GM12873 (cell line): ENCODE measurements at regions not wholly inside any gene's neighbourhood (a gene's known extent, or its start where the extent isn't known, plus 50 kb on each side); places are given as distances from the start of the nearest gene placed in this dataset.

Experiments used
- TF ChIP-seq, protein P1 (sequence below): IDR thresholded peaks from 2 replicates; pipeline ENCODE4 v1.5.1; 2012; ENCODE audit warnings: low read depth, mild to moderate bottlenecking, moderate library complexity, low read length, control low read depth; ENCODE audit not compliant: insufficient read depth; ENCODE audit errors: missing control alignments

DNA sequence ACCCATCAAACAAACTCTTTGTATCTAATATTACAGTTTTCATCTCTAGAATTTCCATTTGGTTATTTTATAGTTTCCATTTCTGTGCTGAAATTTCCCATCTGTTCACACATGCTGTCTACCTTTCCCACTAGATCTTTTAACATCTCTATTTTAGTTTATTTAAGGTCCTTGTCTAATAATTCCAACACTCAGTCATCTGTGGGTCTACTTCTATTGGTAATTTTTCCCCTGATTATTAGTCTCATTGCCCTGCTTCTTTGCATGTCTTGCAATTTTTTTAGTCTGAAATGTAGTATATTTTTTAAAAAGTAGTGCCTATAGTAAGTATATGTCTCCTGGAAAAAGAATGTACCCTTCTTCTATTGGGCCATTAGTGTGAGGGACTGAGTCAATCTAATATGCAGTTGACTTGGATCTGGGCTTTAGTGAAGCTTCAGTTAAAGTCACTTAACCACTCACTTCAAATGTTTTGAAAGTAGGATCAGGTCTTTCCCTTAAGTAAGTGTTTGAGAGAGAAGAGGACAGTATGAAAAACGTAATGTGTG lies 370.8 kb downstream of the SEC14L1 start:
- TF ChIP-seq, protein P1, sequence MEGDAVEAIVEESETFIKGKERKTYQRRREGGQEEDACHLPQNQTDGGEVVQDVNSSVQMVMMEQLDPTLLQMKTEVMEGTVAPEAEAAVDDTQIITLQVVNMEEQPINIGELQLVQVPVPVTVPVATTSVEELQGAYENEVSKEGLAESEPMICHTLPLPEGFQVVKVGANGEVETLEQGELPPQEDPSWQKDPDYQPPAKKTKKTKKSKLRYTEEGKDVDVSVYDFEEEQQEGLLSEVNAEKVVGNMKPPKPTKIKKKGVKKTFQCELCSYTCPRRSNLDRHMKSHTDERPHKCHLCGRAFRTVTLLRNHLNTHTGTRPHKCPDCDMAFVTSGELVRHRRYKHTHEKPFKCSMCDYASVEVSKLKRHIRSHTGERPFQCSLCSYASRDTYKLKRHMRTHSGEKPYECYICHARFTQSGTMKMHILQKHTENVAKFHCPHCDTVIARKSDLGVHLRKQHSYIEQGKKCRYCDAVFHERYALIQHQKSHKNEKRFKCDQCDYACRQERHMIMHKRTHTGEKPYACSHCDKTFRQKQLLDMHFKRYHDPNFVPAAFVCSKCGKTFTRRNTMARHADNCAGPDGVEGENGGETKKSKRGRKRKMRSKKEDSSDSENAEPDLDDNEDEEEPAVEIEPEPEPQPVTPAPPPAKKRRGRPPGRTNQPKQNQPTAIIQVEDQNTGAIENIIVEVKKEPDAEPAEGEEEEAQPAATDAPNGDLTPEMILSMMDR, result no peak

DNA sequence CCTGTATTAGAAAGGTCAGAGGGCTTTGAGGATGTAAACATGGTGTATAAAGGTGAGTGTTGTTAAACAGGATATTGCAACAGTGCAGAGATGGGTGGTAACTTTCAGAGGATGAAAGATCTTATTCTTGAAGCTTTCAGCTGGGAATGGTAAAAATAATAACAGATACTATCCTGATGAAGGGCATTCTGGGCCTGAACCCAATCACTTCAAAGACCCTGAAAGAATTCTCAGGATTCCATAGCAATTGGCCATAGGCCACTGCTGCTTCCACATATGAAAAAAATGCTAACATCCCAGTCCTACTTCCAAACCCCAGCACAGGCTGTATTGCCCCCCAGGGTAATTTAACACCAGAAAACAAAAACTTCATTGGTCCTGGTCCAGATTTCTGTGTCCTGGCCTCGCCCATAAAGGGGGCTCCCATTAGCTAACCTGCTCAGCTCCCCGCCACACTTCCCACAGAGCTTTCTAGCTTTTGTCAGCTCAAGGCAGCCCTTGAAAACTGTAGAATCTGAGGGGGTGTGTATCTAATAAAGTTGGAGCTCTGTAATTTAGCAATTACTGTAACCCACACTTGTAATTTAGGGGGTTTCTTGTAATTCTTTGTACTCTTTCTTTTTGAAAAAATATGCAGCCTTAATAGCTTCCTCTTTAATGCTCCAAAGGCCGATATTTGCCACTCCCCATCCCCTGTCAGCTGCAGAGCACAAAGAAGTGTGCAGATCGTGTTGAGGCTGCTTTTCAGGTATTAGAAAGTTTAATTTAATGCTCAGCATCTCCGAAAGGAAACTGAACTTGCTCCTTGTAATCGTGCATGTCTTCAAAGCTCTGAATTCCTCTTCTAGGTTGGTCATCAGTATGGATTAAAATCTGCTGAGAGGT lies 371.5 kb downstream of the SEC14L1 start:
- TF ChIP-seq, protein P1, result no peak

DNA sequence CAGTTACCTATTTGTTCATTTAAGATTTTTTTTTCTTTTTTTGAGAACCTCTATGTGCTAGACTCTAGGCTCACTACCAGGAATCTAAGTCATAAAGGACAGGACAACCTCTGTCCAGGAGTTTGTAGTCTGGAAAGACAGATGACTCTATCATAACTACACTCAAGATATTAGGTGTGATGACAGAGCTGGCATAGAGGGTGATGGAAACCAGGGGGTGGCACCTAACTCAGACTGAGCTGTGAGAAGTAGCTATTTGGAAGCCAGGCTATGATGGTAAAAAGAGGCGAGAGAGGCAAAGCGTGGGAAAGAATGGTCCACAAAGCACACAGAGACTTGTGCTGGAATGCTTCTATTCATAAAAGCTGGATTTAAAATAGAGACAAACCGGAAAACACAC lies 372.3 kb downstream of the SEC14L1 start:
- TF ChIP-seq, protein P1, result no peak

DNA sequence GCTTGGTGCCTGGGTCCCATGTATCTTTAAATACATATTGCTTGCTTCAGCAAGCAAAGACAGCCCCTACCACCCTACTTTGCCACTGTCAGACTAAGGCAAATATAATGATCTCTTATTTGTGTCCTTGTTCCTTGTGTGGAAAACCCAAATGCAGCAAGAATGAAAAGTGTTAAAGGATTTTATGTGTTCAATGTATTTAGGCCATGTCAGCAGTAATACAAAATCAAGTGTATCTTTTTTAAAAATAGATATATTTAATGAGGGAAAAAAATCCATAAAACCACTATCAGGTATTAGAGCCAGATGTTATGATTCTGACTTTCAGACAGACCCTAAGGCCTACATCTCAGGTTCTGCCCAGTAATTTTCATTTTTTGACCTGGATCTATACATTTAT lies 374.5 kb downstream of the SEC14L1 start:
- TF ChIP-seq, protein P1, result no peak

DNA sequence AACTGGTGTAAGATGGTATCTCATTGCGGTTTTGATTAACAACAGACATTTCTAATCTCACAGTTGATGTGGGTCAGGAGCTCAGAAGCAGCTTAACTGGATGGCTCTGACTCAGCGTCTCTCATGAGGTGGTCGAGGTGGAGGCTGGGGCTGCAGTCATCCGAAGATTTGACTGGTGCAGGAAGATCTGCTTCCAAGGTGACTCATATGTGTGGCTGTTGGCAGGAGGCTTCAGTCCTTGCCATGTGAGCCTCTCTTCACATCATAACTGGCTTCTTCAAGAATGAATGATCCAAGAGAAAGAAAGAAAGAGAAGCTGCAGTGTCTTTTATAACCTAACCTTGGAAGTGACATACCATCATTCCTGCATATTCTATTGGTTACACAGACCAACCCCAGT lies 376.1 kb downstream of the SEC14L1 start:
- TF ChIP-seq, protein P1, result no peak

DNA sequence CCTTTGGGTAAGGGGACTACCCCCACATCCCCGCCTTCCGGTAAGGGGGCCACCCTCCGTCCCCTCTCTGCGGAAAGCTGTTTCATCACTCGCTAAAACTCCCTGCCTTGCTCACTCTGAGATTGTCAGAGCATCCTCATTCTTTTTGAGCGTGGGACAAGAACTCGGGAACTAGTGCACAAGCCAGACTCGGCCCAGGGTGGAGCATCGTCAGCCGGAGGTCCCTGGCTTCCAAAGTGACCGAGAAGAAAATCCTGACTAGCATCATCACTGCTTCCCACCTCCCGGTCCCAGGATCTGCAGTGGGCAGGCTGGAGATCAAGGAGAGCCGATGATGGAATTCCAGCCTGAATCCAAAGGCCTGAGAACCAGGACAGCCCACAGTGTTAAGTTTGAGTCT lies 380.3 kb downstream of the SEC14L1 start:
- TF ChIP-seq, protein P1, result no peak

DNA sequence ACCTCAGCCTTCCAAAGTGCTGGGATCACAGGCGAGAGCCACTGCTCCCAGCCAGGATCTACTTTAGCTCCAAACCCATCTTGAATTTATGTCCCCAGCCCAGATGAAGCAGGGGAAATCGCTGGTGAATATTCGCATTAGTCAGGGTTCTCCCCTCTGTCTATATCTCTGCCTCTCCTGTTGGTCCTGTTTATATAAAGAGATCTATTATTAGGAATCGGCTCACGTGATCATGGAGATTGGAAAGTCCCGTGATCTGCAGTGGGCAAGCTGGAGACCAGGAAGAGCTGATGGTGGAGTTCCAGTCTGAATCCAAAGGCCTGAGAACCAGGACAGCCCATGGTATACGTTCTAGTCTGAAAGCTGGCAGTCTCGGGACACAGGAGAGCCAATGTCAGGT lies 382.8 kb downstream of the SEC14L1 start:
- TF ChIP-seq, protein P1, result no peak
